ENCODE measurements at regions not wholly inside any gene's neighbourhood (a gene's known extent, or its start where the extent isn't known, plus 50 kb on each side); places are given as distances from the start of the nearest gene placed in this dataset.
"Not testable (repeated sequence)": the region's sequence is repeated elsewhere in the genome, so short reads cannot be mapped to it uniquely, and the experiment has no call there.

DNA sequence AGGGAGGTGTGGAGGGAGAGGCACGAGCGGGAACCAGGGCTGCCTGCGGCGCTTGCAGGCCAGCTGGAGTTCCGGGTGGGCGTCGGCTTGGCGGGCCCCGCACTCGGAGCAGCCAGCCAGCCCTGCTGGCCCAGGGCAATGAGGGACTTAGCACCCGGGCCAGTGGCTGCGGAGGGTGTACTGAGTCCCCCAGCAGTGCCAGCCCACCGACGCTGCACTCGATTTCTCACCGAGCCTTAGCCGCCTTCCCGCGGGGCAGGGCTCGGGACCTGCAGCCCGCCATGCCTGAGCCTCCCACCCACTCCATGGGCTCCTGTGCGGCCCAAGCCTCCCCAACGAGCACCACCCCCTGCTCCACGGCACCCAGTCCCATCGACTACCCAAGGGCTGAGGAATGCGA lies 241.1 kb upstream of the PTGER4 start:
- H3K27me3 ChIP-seq (ENCODE audit: control insufficient read depth in 3 of 3, insufficient read depth in 3 of 3, low read length in 3 of 3); H3K4me3 ChIP-seq (ENCODE audit: low read depth in 1 of 3, low read length in 3 of 3); H3K36me3 ChIP-seq (ENCODE audit: control insufficient read depth in 3 of 3, insufficient read depth in 2 of 3, low read depth in 1 of 3, low read length in 3 of 3); FAIRE-seq; H3K27ac ChIP-seq (ENCODE audit: low read depth in 1 of 3, low read length in 2 of 3); H3K9me3 ChIP-seq (ENCODE audit: control insufficient read depth in 2 of 2, insufficient read depth in 1 of 2, low read depth in 1 of 2, low read length in 1 of 2); DNase-seq: not testable (repeated sequence)
- peaks cover 2 to 27% (median 8%) of the 10 kb centered on the region in 3 donors for H3K4me1 ChIP-seq (ENCODE audit: control insufficient read depth in 3 of 3, insufficient read depth in 2 of 3, low read depth in 1 of 3, low read length in 2 of 3)
- WGBS, 3 donors: 96 to 97% (median 97%) methylated on average over 13 to 25 of the region's 26 CpGs

DNA sequence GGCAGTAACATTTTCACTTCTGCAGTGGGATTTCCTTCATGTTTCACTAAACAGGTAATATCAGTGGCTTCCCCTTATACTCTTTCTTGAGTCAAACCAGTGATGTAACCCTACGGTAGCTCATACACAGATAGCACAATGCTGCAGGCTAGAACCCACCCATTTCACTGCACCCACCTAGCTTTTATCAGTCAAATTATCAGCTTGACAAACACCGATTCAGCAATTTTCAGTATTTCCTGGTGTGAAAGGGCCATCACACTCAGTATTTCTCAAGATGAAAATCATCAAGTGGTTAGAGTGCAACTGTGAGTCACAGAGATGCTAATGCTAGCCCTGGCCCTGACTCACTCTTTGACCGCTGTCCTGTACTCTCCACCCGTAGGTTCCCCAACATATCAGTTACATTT lies 242.3 kb upstream of the PTGER4 start:
- Histone ChIP-seq H3K4me3 (ENCODE audit: low read depth in 1 of 3, low read length in 3 of 3) (no peak overlapping the region), H3K9me3 (ENCODE audit: control insufficient read depth in 2 of 2, insufficient read depth in 1 of 2, low read depth in 1 of 2, low read length in 1 of 2) (no peaks in the 10 kb centered on the region), H3K36me3 (ENCODE audit: control insufficient read depth in 3 of 3, insufficient read depth in 2 of 3, low read depth in 1 of 3, low read length in 3 of 3) (no peaks in the 10 kb centered on the region), H3K27ac (ENCODE audit: low read depth in 1 of 3, low read length in 2 of 3) (peak overlapping the region; percentile 35 to 72 (median 72)), H3K27me3 (ENCODE audit: control insufficient read depth in 3 of 3, insufficient read depth in 3 of 3, low read length in 3 of 3) (no peaks in the 10 kb centered on the region), H3K4me1 (ENCODE audit: control insufficient read depth in 3 of 3, insufficient read depth in 2 of 3, low read depth in 1 of 3, low read length in 2 of 3) (peaks cover 2 to 23% (median 8%) of the 10 kb centered on the region in 3 donors)
- DNase-seq (peak; percentile 87 to 88), FAIRE-seq (no peak)
- 16 to 50% (median 26%) methylated on average over 4 of the region's 4 CpGs for WGBS, 3 donors

DNA sequence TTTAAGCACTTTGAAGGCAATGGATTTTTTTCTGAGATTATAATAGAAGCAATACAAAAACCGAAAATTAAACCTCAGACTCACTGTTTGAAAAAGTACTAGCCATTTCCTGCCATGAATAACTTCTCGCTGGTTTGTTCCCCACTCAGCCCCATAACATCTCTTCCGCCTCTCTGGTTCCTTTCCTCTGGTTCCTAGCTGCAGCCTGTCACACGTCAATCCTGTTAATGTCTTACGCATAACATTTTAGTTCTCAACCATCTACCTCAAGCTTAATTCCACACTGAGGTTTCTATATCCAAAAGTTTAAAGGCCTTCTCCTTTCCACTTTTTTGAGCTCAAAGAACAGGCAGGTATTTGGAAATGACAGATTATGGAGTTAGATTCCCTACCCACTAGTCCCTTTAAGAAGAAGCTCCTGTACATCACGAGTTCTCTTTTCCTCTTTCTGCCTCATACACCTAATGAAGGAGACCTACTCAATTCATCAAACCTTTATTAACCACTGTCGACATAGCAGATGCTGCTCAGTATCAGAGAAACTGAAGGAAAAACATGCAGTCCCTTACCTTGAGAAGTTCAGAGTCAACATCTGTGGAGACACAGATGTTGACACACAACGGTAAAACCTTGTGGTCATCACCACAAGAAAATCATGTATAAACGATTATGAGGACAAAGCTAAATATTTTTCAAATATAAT lies 243.0 kb upstream of the PTGER4 start:
- FAIRE-seq (no peak), DNase-seq (peak in 1 of 2 donors; percentile 44)
- Histone ChIP-seq H3K27me3 (ENCODE audit: control insufficient read depth in 3 of 3, insufficient read depth in 3 of 3, low read length in 3 of 3) (no peaks in the 10 kb centered on the region), H3K27ac (ENCODE audit: low read depth in 1 of 3, low read length in 2 of 3) (peak overlapping the region; percentile 55 to 77 (median 66)), H3K36me3 (ENCODE audit: control insufficient read depth in 3 of 3, insufficient read depth in 2 of 3, low read depth in 1 of 3, low read length in 3 of 3) (no peaks in the 10 kb centered on the region), H3K4me3 (ENCODE audit: low read depth in 1 of 3, low read length in 3 of 3) (no peak overlapping the region), H3K9me3 (ENCODE audit: control insufficient read depth in 2 of 2, insufficient read depth in 1 of 2, low read depth in 1 of 2, low read length in 1 of 2) (no peaks in the 10 kb centered on the region), H3K4me1 (ENCODE audit: control insufficient read depth in 3 of 3, insufficient read depth in 2 of 3, low read depth in 1 of 3, low read length in 2 of 3) (peaks cover 0 to 17% (median 6%) of the 10 kb centered on the region in 3 donors)
- 69 to 84% (median 74%) methylated on average over 9 of the region's 9 CpGs for WGBS, 3 donors

DNA sequence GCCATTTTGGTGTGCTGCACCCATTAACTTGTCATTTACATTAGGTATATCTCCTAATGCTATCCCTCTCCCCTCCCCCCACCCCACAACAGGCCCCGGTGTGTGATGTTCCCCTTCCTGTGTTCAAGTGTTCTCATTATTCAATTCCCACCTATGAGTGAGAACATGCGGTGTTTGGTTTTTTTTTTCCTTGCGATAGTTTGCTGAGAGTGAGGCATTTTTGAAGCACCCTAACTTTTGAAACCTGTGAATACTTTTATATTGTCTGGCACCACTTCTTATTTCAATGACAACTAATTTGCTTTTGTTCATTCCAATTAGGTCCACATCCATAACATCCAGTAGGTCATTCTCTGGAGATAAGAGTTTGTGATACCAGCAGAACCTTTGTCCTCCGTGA lies 244.0 kb upstream of the PTGER4 start:
- peaks cover 0 to 18% (median 3%) of the 10 kb centered on the region in 3 donors for H3K4me1 ChIP-seq (ENCODE audit: control insufficient read depth in 3 of 3, insufficient read depth in 2 of 3, low read depth in 1 of 3, low read length in 2 of 3)
- not testable (repeated sequence) for FAIRE-seq; DNase-seq; H3K4me3 ChIP-seq (ENCODE audit: low read depth in 1 of 3, low read length in 3 of 3); H3K9me3 ChIP-seq (ENCODE audit: control insufficient read depth in 2 of 2, insufficient read depth in 1 of 2, low read depth in 1 of 2, low read length in 1 of 2); H3K36me3 ChIP-seq (ENCODE audit: control insufficient read depth in 3 of 3, insufficient read depth in 2 of 3, low read depth in 1 of 3, low read length in 3 of 3); H3K27me3 ChIP-seq (ENCODE audit: control insufficient read depth in 3 of 3, insufficient read depth in 3 of 3, low read length in 3 of 3)
- peak overlapping the region in 1 of 3 donors; percentile 8 for H3K27ac ChIP-seq (ENCODE audit: low read depth in 1 of 3, low read length in 2 of 3)
- whole genome bisulfite sequencing, 3 donors: 76 to 84% (median 80%) methylated on average over 4 of the region's 4 CpGs

DNA sequence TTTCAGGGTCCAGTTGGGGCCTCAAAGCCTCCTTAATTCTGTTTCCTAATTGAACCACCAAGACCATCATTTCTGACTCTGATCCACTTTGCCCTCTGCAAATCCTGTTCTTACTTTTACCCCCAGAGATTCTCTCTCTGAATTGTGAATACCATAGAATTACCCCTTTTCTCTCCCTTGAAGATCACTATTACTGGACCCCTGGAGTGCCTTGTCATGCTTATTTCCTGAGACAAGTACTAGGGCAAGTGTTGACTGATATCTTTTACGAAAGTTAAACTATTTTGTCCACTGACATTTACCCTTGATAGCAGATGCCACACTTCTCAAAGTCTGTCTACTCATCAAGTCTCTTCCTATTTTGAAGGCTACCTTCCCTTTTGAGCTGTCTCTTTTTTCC lies 246.9 kb upstream of the PTGER4 start:
- peaks cover 0 to 19% (median 6%) of the 10 kb centered on the region in 3 donors for H3K4me1 ChIP-seq (ENCODE audit: control insufficient read depth in 3 of 3, insufficient read depth in 2 of 3, low read depth in 1 of 3, low read length in 2 of 3)
- H3K4me3 ChIP-seq (ENCODE audit: low read depth in 1 of 3, low read length in 3 of 3): no peak overlapping the region
- no peak overlapping the region for H3K27ac ChIP-seq (ENCODE audit: low read depth in 1 of 3, low read length in 2 of 3)
- H3K27me3 ChIP-seq (ENCODE audit: control insufficient read depth in 3 of 3, insufficient read depth in 3 of 3, low read length in 3 of 3): no peaks in the 10 kb centered on the region
- 87 to 97% (median 92%) methylated on average over 1 of the region's 1 CpG for WGBS, 3 donors
- FAIRE-seq (no peak), DNase-seq (no peak)
- no peaks in the 10 kb centered on the region for H3K9me3 ChIP-seq (ENCODE audit: control insufficient read depth in 2 of 2, insufficient read depth in 1 of 2, low read depth in 1 of 2, low read length in 1 of 2)
- H3K36me3 ChIP-seq (ENCODE audit: control insufficient read depth in 3 of 3, insufficient read depth in 2 of 3, low read depth in 1 of 3, low read length in 3 of 3): no peaks in the 10 kb centered on the region

DNA sequence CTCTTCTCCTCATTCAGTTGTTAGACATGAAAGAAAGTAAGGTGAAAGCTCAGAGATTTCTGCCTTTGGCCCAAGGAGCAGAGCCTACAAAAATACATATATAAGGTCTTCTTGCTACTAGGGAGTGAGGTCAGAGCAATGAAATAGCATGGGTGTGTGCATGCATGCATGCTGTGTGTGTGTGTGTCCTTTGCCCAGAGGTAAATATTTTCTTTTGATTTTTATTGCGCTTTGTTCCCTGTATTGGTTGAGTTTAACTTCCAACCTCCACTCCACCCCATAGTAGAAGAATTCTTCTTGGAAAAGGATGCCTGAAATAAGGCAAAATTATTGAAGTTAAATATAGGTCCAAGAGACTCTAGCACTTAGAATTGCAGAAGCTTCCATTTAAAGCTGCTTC lies 248.0 kb upstream of the PTGER4 start:
- Histone ChIP-seq H3K4me3 (ENCODE audit: low read depth in 1 of 3, low read length in 3 of 3) (no peak overlapping the region), H3K9me3 (ENCODE audit: control insufficient read depth in 2 of 2, insufficient read depth in 1 of 2, low read depth in 1 of 2, low read length in 1 of 2) (no peaks in the 10 kb centered on the region), H3K27me3 (ENCODE audit: control insufficient read depth in 3 of 3, insufficient read depth in 3 of 3, low read length in 3 of 3) (no peaks in the 10 kb centered on the region), H3K4me1 (ENCODE audit: control insufficient read depth in 3 of 3, insufficient read depth in 2 of 3, low read depth in 1 of 3, low read length in 2 of 3) (peaks cover 0 to 14% (median 4%) of the 10 kb centered on the region in 3 donors), H3K36me3 (ENCODE audit: control insufficient read depth in 3 of 3, insufficient read depth in 2 of 3, low read depth in 1 of 3, low read length in 3 of 3) (no peaks in the 10 kb centered on the region), H3K27ac (ENCODE audit: low read depth in 1 of 3, low read length in 2 of 3) (peak overlapping the region in 1 of 3 donors; percentile 49)
- DNase-seq: peak; percentile 64 to 73
- FAIRE-seq: no peak
- 21 to 67% (median 54%) methylated on average over 1 of the region's 1 CpG for WGBS, 3 donors

DNA sequence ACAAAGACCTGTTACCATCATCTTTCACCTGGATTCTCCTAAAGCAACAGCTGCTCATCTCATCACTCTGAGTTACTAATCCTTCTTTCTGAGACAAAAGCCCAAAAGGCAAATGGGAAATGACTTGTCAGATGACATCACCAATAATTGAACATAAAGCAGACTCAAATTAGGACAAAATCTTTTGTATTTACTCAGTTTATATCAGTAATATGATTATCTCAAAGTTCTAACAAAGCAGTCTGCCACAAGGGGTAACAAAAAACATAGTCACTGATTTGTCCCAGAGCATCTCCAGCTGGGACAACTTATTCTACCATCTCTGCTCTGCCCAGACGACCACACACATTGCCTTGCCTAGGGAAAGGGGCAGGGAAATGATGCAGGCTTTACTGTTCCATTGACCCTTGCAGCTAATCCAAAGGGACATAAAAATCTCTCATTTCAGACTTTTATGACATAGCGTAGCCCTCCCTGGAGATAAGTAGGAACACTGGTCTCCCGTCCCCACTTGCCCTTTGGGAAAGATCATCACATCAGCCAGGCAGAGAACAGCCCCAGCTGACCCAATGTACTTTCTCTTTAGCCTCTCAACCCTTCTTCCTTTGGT lies 249.5 kb upstream of the PTGER4 start:
- peak in 1 of 2 donors; percentile 50 for DNase-seq
- Histone ChIP-seq H3K27me3 (ENCODE audit: control insufficient read depth in 3 of 3, insufficient read depth in 3 of 3, low read length in 3 of 3) (no peaks in the 10 kb centered on the region), H3K27ac (ENCODE audit: low read depth in 1 of 3, low read length in 2 of 3) (peak overlapping the region in 1 of 3 donors; percentile 45), H3K9me3 (ENCODE audit: control insufficient read depth in 2 of 2, insufficient read depth in 1 of 2, low read depth in 1 of 2, low read length in 1 of 2) (no peaks in the 10 kb centered on the region), H3K4me3 (ENCODE audit: low read depth in 1 of 3, low read length in 3 of 3) (no peak overlapping the region), H3K36me3 (ENCODE audit: control insufficient read depth in 3 of 3, insufficient read depth in 2 of 3, low read depth in 1 of 3, low read length in 3 of 3) (no peaks in the 10 kb centered on the region), H3K4me1 (ENCODE audit: control insufficient read depth in 3 of 3, insufficient read depth in 2 of 3, low read depth in 1 of 3, low read length in 2 of 3) (peaks cover 0 to 9% (median 4%) of the 10 kb centered on the region in 3 donors)
- 45 to 65% (median 50%) methylated on average over 3 of the region's 3 CpGs for WGBS, 3 donors
- no peak for FAIRE-seq

DNA sequence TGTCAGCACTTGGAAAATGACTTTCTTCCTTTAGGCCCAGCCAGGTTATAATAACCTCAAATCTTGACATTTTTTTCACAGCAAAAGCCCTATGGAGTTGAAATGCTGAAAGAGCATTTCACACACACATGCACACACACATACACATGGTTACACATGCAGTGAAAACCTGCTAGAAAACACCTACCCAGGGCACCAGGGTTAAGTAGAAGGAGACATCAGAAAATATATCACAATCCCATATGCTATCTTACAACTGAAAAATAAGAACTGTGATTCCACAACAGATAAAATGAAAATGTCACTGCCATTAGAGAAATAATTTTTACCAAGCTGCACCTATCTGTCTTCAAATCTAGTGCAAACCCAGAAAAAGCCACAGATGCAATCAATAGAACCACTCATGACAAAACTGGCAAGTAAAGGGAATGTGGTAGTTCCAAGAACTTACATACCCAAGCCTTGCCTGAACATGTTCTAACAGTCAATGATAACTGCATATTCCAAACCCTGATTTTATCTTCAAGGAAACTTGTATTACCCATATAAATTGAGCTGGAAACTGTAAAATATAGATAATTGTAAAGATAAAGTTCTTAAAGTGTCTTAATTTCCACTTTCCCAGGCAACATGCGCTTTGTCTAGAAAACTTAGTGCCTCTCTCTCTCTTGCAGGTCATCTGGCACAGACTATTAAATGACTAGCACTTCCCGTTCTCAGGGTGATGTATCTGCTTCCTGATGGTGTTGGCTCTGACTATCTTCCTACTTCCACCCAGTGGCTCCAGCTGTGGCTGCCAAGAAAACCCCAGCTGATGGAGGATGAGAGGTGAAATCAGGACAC lies 250.2 kb upstream of the PTGER4 start:
- Histone ChIP-seq H3K27me3 (ENCODE audit: control insufficient read depth in 3 of 3, insufficient read depth in 3 of 3, low read length in 3 of 3) (no peaks in the 10 kb centered on the region), H3K36me3 (ENCODE audit: control insufficient read depth in 3 of 3, insufficient read depth in 2 of 3, low read depth in 1 of 3, low read length in 3 of 3) (no peaks in the 10 kb centered on the region), H3K4me1 (ENCODE audit: control insufficient read depth in 3 of 3, insufficient read depth in 2 of 3, low read depth in 1 of 3, low read length in 2 of 3) (peaks cover 0 to 9% (median 4%) of the 10 kb centered on the region in 3 donors), H3K9me3 (ENCODE audit: control insufficient read depth in 2 of 2, insufficient read depth in 1 of 2, low read depth in 1 of 2, low read length in 1 of 2) (no peaks in the 10 kb centered on the region), H3K27ac (ENCODE audit: low read depth in 1 of 3, low read length in 2 of 3) (peak overlapping the region in 1 of 3 donors; percentile 45), H3K4me3 (ENCODE audit: low read depth in 1 of 3, low read length in 3 of 3) (no peak overlapping the region)
- 39 to 73% (median 71%) methylated on average over 2 of the region's 2 CpGs for WGBS, 3 donors
- DNase-seq: no peak
- no peak for FAIRE-seq
